Activated T-helper 1 cell treated with anti-CD3 and anti-CD28 coated beads, Interleukin-12 subunit alpha, Interleukin-12 subunit beta, Interleukin-2, Interleukin-4 antibody, amounts not matched to agents 30 ng/mL and 10 ng/mL and 1 ng/mL, durations not matched to agents 14 hours and 24 hours and 36 hours (primary cell): ENCODE measurements at regions not wholly inside any gene's neighbourhood (a gene's known extent, or its start where the extent isn't known, plus 50 kb on each side); places are given as distances from the start of the nearest gene placed in this dataset.
"Not testable (repeated sequence)": the region's sequence is repeated elsewhere in the genome, so short reads cannot be mapped to it uniquely, and the experiment has no call there.

Source experiments
- DNase-seq: peaks from one replicate; pipeline ENCODE4 v3.0.0; 2021; ENCODE audit warnings: low spot score
- H3K27ac Mint-ChIP-seq: one replicate; pipeline ENCODE4 v1.8.0; 2021; ENCODE audit warnings: mild to moderate bottlenecking, mixed read lengths
- H3K27me3 Mint-ChIP-seq: one replicate; pipeline ENCODE4 v1.8.0; 2022; ENCODE audit warnings: mild to moderate bottlenecking, moderate library complexity, mixed read lengths; ENCODE audit not compliant: insufficient read depth
- H3K36me3 Mint-ChIP-seq: one replicate; pipeline ENCODE4 v1.8.0; 2021; ENCODE audit warnings: low read depth, mixed read lengths
- H3K4me1 Mint-ChIP-seq: one replicate; pipeline ENCODE4 v1.8.0; 2021; ENCODE audit warnings: low read depth, mixed read lengths
- H3K4me3 Mint-ChIP-seq: one replicate; pipeline ENCODE4 v1.8.0; 2021; ENCODE audit warnings: mild to moderate bottlenecking, moderate library complexity, mixed read lengths
- H3K9me3 Mint-ChIP-seq: one replicate; pipeline ENCODE4 v1.8.0; 2021; ENCODE audit warnings: mixed read lengths
- intact Hi-C: fragments of 100-400 bp; cut with micrococcal nuclease; formaldehyde crosslinking; loops from one replicate; pipeline ENCODE4 v1.15.1; 2024

GRCh38 chr15:96146726-96147125 lies 183.8 kb upstream of the NR2F2 start:
- H3K9me3 Mint-ChIP-seq = no peaks in the 10 kb centered on the region
- intact Hi-C loops = no loop called here
- no peaks in the 10 kb centered on the region for H3K36me3 Mint-ChIP-seq
- DNase-seq = no peak
- no peak overlapping the region for H3K27ac Mint-ChIP-seq
- no peak overlapping the region for H3K4me3 Mint-ChIP-seq
- no peaks in the 10 kb centered on the region for H3K27me3 Mint-ChIP-seq
- H3K4me1 Mint-ChIP-seq = no peaks in the 10 kb centered on the region

- Mint-ChIP-seq H3K4me1 (no peaks in the 10 kb centered on the region), H3K9me3 (no peaks in the 10 kb centered on the region), H3K27ac (no peak overlapping the region), H3K27me3 (no peaks in the 10 kb centered on the region), H3K4me3 (no peak overlapping the region), H3K36me3 (no peaks in the 10 kb centered on the region)
- DNase-seq = no peak
- intact Hi-C loops = no loop called here
These were observed 183.2 kb upstream of the NR2F2 start for GRCh38 chr15:96147267-96147666.

GRCh38 chr15:96150254-96150653 lies 180.2 kb upstream of the NR2F2 start:
- Mint-ChIP-seq H3K27me3 (no peaks in the 10 kb centered on the region), H3K27ac (no peak overlapping the region), H3K4me1 (no peaks in the 10 kb centered on the region), H3K9me3 (no peaks in the 10 kb centered on the region), H3K4me3 (no peak overlapping the region), H3K36me3 (no peaks in the 10 kb centered on the region)
- intact Hi-C loops = no loop called here
- no peak for DNase-seq

- DNase-seq, H3K9me3 Mint-ChIP-seq, H3K27me3 Mint-ChIP-seq, intact Hi-C loops, H3K27ac Mint-ChIP-seq, H3K4me3 Mint-ChIP-seq, H3K4me1 Mint-ChIP-seq, H3K36me3 Mint-ChIP-seq: not testable (repeated sequence)
These were observed 178.8 kb upstream of the NR2F2 start for GRCh38 chr15:96151749-96152148.

- Mint-ChIP-seq H3K27ac (no peak overlapping the region), H3K4me3 (no peak overlapping the region), H3K9me3 (no peaks in the 10 kb centered on the region), H3K36me3 (no peaks in the 10 kb centered on the region), H3K4me1 (no peaks in the 10 kb centered on the region), H3K27me3 (no peaks in the 10 kb centered on the region)
- intact Hi-C loops = no loop called here
- DNase-seq = no peak
These were observed 176.6 kb upstream of the NR2F2 start for GRCh38 chr15:96153929-96154328.

- Mint-ChIP-seq H3K4me1 (no peaks in the 10 kb centered on the region), H3K27me3 (peaks cover 2% of the 10 kb centered on the region), H3K9me3 (no peaks in the 10 kb centered on the region), H3K27ac (no peak overlapping the region), H3K4me3 (no peak overlapping the region), H3K36me3 (no peaks in the 10 kb centered on the region)
- DNase-seq = no peak
- intact Hi-C loops = no loop called here
These were observed 171.6 kb upstream of the NR2F2 start for GRCh38 chr15:96158938-96159337.

- Mint-ChIP-seq H3K4me1 (no peaks in the 10 kb centered on the region), H3K27me3 (peaks cover 2% of the 10 kb centered on the region), H3K9me3 (no peaks in the 10 kb centered on the region), H3K4me3 (no peak overlapping the region), H3K36me3 (no peaks in the 10 kb centered on the region), H3K27ac (no peak overlapping the region)
- no peak for DNase-seq
- intact Hi-C loops = no loop called here
These were observed 170.2 kb upstream of the NR2F2 start for GRCh38 chr15:96160269-96160668.

- H3K27ac Mint-ChIP-seq = no peak overlapping the region
- no peaks in the 10 kb centered on the region for H3K9me3 Mint-ChIP-seq
- no peak for DNase-seq
- intact Hi-C loops = no loop called here
- H3K4me3 Mint-ChIP-seq = no peak overlapping the region
- peaks cover 2% of the 10 kb centered on the region for H3K27me3 Mint-ChIP-seq
- H3K36me3 Mint-ChIP-seq = no peaks in the 10 kb centered on the region
- no peaks in the 10 kb centered on the region for H3K4me1 Mint-ChIP-seq
These were observed 169.7 kb upstream of the NR2F2 start for GRCh38 chr15:96160800-96161199.

GRCh38 chr15:96162322-96162721 lies 168.2 kb upstream of the NR2F2 start:
- Mint-ChIP-seq H3K36me3 (no peaks in the 10 kb centered on the region), H3K27me3 (peaks cover 4% of the 10 kb centered on the region), H3K9me3 (no peaks in the 10 kb centered on the region), H3K4me3 (no peak overlapping the region), H3K27ac (no peak overlapping the region), H3K4me1 (no peaks in the 10 kb centered on the region)
- intact Hi-C loops = no loop called here
- DNase-seq = no peak

GRCh38 chr15:96165081-96165480 lies 165.4 kb upstream of the NR2F2 start:
- no peak overlapping the region for H3K4me3 Mint-ChIP-seq
- no peak for DNase-seq
- no peak overlapping the region for H3K27ac Mint-ChIP-seq
- peaks cover 4% of the 10 kb centered on the region for H3K27me3 Mint-ChIP-seq
- H3K9me3 Mint-ChIP-seq = peaks cover 3% of the 10 kb centered on the region
- no peaks in the 10 kb centered on the region for H3K4me1 Mint-ChIP-seq
- intact Hi-C loops = no loop called here
- H3K36me3 Mint-ChIP-seq = no peaks in the 10 kb centered on the region

GRCh38 chr15:96165775-96166174 lies 164.7 kb upstream of the NR2F2 start:
- H3K27ac Mint-ChIP-seq = no peak overlapping the region
- no peak for DNase-seq
- H3K36me3 Mint-ChIP-seq = no peaks in the 10 kb centered on the region
- no peaks in the 10 kb centered on the region for H3K4me1 Mint-ChIP-seq
- intact Hi-C loops = no loop called here
- H3K27me3 Mint-ChIP-seq = peaks cover 2% of the 10 kb centered on the region
- H3K4me3 Mint-ChIP-seq = no peak overlapping the region
- peaks cover 3% of the 10 kb centered on the region for H3K9me3 Mint-ChIP-seq

GRCh38 chr15:96166223-96167200 lies 164.0 kb upstream of the NR2F2 start:
- no peak for DNase-seq
- Mint-ChIP-seq H3K9me3 (peaks cover 3% of the 10 kb centered on the region), H3K27ac (no peak overlapping the region), H3K4me3 (no peak overlapping the region), H3K27me3 (peaks cover 2% of the 10 kb centered on the region), H3K4me1 (no peaks in the 10 kb centered on the region), H3K36me3 (no peaks in the 10 kb centered on the region)
- intact Hi-C loops = no loop called here

- H3K27me3 Mint-ChIP-seq, H3K36me3 Mint-ChIP-seq, H3K27ac Mint-ChIP-seq, H3K9me3 Mint-ChIP-seq, H3K4me3 Mint-ChIP-seq, H3K4me1 Mint-ChIP-seq, intact Hi-C loops, DNase-seq: not testable (repeated sequence)
These were observed 159.9 kb upstream of the NR2F2 start for GRCh38 chr15:96170616-96170978.
